ENCODE measurements at regions not wholly inside any gene's neighbourhood (a gene's known extent, or its start where the extent isn't known, plus 50 kb on each side); places are given as distances from the start of the nearest gene placed in this dataset.

DNA sequence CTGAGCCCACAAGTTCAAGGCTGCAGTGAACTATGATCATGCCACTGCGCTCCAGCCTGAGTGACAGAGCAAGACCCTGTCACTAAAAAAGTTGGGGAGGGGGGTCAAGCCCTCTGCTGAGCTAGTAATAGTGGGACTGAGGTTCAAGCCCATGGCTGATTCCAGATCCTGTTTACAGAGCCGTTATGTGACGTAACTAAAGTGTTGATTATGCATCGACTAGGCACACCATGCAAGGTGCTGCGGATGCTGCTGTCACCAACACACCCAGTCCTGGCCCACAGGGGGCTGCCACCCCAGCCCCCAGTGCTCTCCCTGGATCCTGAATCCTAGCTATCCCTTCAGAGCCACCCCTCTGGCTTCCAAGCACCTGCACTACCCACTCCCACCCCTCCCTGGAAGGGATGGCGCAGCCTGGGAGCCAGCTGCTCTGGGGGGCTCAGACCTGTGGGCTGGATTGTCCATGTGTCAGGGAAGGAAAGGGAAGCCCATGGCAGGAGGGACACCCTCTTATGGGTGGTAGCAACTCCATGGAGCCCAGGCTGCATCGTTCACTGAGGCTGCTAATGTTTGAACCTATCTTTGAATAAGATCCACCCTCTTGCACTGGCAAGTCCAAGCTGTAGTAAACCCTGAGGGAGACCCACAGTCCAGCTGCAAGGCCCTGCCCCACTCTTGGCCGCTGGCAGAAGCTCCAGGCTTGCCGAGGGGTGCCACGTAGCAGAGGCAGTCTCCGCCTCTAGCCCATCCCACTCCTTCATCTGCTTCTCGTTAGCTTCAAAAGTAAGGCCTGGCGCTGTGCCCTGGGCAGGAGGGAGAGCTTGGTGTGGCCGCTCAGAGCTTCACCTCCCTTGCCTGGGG, 95.0 kb downstream of the SNX5 start:
- DNase-seq (peak; percentile 89 to 91), ATAC-seq (peak; percentile 34 to 75 (median 67))
- TF ChIP-seq, protein P1, sequence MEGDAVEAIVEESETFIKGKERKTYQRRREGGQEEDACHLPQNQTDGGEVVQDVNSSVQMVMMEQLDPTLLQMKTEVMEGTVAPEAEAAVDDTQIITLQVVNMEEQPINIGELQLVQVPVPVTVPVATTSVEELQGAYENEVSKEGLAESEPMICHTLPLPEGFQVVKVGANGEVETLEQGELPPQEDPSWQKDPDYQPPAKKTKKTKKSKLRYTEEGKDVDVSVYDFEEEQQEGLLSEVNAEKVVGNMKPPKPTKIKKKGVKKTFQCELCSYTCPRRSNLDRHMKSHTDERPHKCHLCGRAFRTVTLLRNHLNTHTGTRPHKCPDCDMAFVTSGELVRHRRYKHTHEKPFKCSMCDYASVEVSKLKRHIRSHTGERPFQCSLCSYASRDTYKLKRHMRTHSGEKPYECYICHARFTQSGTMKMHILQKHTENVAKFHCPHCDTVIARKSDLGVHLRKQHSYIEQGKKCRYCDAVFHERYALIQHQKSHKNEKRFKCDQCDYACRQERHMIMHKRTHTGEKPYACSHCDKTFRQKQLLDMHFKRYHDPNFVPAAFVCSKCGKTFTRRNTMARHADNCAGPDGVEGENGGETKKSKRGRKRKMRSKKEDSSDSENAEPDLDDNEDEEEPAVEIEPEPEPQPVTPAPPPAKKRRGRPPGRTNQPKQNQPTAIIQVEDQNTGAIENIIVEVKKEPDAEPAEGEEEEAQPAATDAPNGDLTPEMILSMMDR (IDR thresholded peaks at IDR 0.05), result no peak
- 45 to 48% (median 48%) methylated on average over 13 to 14 of the region's 14 CpGs for WGBS, 3 donors
- Histone ChIP-seq H3K4me1 (no peaks in the 10 kb centered on the region), H3K27me3 (ENCODE audit: insufficient read depth in 3 of 3, low read length in 2 of 3) (peaks cover 0 to 16% (median 0%) of the 10 kb centered on the region in 3 donors), H3K36me3 (ENCODE audit: insufficient read depth in 1 of 2, low read depth in 1 of 2) (no peaks in the 10 kb centered on the region), H3K4me3 (no peak overlapping the region), H3K9me3 (no peaks in the 10 kb centered on the region), H3K27ac (no peak overlapping the region)
- intact Hi-C loops (cut with DNase I), result no loop called here

DNA sequence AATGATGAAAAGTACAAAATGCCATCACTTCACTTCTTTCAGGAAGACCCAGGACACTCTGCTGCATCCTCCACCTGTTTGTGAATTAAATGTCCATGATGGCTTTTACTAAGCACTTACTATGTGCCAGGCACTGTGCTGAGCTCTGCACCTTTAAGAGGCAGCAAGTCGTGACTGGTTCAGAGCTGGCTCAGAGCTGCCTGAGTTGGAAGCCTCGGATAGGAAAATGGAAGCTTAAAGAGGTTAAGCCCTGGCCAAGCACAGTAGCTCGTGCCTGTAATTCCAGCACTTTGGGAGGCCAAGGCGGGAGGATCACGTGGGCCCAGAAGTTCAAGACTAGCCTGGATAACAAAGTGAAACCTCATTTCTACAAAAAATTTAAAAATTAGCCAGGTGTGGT, 95.6 kb downstream of the SNX5 start:
- Histone ChIP-seq H3K9me3 (no peaks in the 10 kb centered on the region), H3K27me3 (ENCODE audit: insufficient read depth in 3 of 3, low read length in 2 of 3) (peaks cover 0 to 17% (median 0%) of the 10 kb centered on the region in 3 donors), H3K4me1 (no peaks in the 10 kb centered on the region), H3K36me3 (ENCODE audit: insufficient read depth in 1 of 2, low read depth in 1 of 2) (no peaks in the 10 kb centered on the region), H3K27ac (no peak overlapping the region), H3K4me3 (no peak overlapping the region)
- TF ChIP-seq, protein P1 (IDR thresholded peaks at IDR 0.05), result no peak
- ATAC-seq, result no peak
- WGBS, 3 donors, result 30 to 33% (median 32%) methylated on average over 5 of the region's 5 CpGs
- no peak for DNase-seq
- intact Hi-C loops (cut with DNase I), result no loop called here

DNA sequence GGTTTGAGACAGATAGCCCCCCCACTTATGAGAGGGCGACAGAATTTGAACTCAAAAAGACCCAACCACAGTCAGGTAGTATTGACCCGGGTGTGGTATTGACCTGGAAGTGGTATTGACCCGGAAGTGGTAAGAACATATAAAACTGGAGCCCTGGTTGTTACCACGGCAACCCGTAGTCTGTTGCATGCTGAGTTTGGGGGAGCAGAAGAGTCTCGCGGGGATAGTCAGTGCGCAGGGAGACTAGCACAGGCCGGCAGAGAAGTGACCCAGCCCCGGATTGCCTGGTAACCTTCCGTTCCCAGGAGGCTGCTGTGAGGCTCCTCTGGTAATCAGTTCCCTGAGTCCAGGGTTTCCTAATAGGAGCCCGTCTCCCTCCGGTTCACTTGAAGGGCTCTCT, 96.2 kb downstream of the SNX5 start:
- whole genome bisulfite sequencing, 3 donors, result 69 to 75% (median 71%) methylated on average over 13 of the region's 13 CpGs
- TF ChIP-seq, protein P1 (IDR thresholded peaks at IDR 0.05), result no peak
- ATAC-seq (no peak), DNase-seq (no peak)
- H3K36me3 ChIP-seq (ENCODE audit: insufficient read depth in 1 of 2, low read depth in 1 of 2), result no peaks in the 10 kb centered on the region
- H3K4me3 ChIP-seq, result no peak overlapping the region
- H3K27me3 ChIP-seq (ENCODE audit: insufficient read depth in 3 of 3, low read length in 2 of 3), result peaks cover 0 to 17% (median 0%) of the 10 kb centered on the region in 3 donors
- intact Hi-C loops (cut with DNase I), result no loop called here
- H3K9me3 ChIP-seq, result no peaks in the 10 kb centered on the region
- no peak overlapping the region for H3K27ac ChIP-seq
- H3K4me1 ChIP-seq, result no peaks in the 10 kb centered on the region

DNA sequence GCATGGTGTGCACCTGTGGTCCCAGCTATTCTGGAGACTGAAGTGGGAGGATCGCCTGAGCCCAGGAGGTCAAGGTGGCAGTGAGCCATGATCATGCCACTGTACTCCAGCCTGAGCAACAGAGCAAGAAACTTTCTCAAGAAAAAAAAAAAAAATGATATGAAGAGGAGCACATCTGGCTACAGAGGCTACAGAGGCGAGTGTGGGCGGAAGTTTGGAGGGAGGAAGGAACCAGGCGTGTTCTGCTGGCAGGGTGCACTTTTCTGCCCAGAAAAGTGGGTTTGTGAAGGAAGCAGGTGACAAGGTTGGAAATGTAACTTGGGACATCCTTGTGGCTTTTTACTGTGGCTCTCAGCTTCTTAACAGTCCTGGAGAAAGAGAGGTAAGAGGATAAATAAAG, 96.7 kb downstream of the SNX5 start:
- 54 to 63% (median 62%) methylated on average over 4 of the region's 4 CpGs for WGBS, 3 donors

More for the DNA sequence above, 96.7 kb downstream of the SNX5 start:
- TF ChIP-seq, protein P1 (IDR thresholded peaks at IDR 0.05), result no peak
- Histone ChIP-seq H3K27me3 (ENCODE audit: insufficient read depth in 3 of 3, low read length in 2 of 3) (peaks cover 0 to 17% (median 0%) of the 10 kb centered on the region in 3 donors), H3K4me3 (no peak overlapping the region), H3K36me3 (ENCODE audit: insufficient read depth in 1 of 2, low read depth in 1 of 2) (no peaks in the 10 kb centered on the region), H3K9me3 (no peaks in the 10 kb centered on the region), H3K4me1 (no peaks in the 10 kb centered on the region), H3K27ac (no peak overlapping the region)
- DNase-seq, result no peak
- no peak for ATAC-seq
- intact Hi-C loops (cut with DNase I), result no loop called here
